Left cardiac atrium (tissue), 4 donors: ENCODE measurements at regions not wholly inside any gene's neighbourhood (a gene's known extent, or its start where the extent isn't known, plus 50 kb on each side); places are given as distances from the start of the nearest gene placed in this dataset.
"Not testable (repeated sequence)": the region's sequence is repeated elsewhere in the genome, so short reads cannot be mapped to it uniquely, and the experiment has no call there.

ENCODE experiments used
- ATAC-seq, 2 donors: fragments of 200-7000 bp; cut with Tn5 transposase; one replicate each; pipeline ENCODE4 v1.9.1; 2020; ENCODE audit warnings: mild to moderate bottlenecking in 2 of 2, moderate library complexity in 2 of 2
- DNase-seq: peaks from one replicate; pipeline ENCODE4 v3.0.0-alpha.2; 2020
- intact Hi-C, 2 donors: fragments of 100-400 bp; cut with DNase I; formaldehyde crosslinking; loops; one replicate each; pipeline versions ENCODE4 v1.14.1 to v1.15.1; 2022 to 2023
- donor health status: DM: no; HTN: yes; CAD: no.
- donor health status: DM: no; HTN: yes; CAD: no; lungs with severe emphysema.
- donor health status: DM: yes; HTN: yes; CAD: no.
- donor health status: Dilated cardiomyopathy.

GRCh38 chr3:40731445-40731844 is 206.7 kb downstream of the ZNF621 start:
- DNase-seq (no peak), ATAC-seq (no peak)
- intact Hi-C loops, result no loop called here

GRCh38 chr3:40736943-40737342 is 212.2 kb downstream of the ZNF621 start:
- intact Hi-C loops, result no loop called here
- no peak for ATAC-seq
- no peak for DNase-seq

- intact Hi-C loops, result no loop called here
- DNase-seq (no peak), ATAC-seq (no peak)
These were observed 212.6 kb downstream of the ZNF621 start for GRCh38 chr3:40737343-40737742.

GRCh38 chr3:40739971-40740370 is 215.2 kb downstream of the ZNF621 start:
- ATAC-seq (no peak), DNase-seq (no peak)
- intact Hi-C loops, result no loop called here

- intact Hi-C loops, result no loop called here
- DNase-seq, result no peak
- ATAC-seq, result peak; percentile 87
These were observed 217.0 kb downstream of the ZNF621 start for GRCh38 chr3:40741729-40742128.

- ATAC-seq, result peak in 1 of 2 donors; percentile 28
- intact Hi-C loops, result no loop called here
- no peak for DNase-seq
These were observed 220.8 kb downstream of the ZNF621 start for GRCh38 chr3:40745381-40746106.

- no peak for ATAC-seq
- intact Hi-C loops, result no loop called here
- no peak for DNase-seq
These were observed 226.9 kb downstream of the ZNF621 start for GRCh38 chr3:40751666-40752065.

GRCh38 chr3:40752492-40752891 is 227.7 kb downstream of the ZNF621 start:
- DNase-seq, result no peak
- ATAC-seq, result no peak
- intact Hi-C loops, result no loop called here

- DNase-seq, result no peak
- no peak for ATAC-seq
- intact Hi-C loops, result no loop called here
These were observed 228.6 kb downstream of the ZNF621 start for GRCh38 chr3:40753291-40753770.

- ATAC-seq (no peak), DNase-seq (no peak)
- intact Hi-C loops, result no loop called here
These were observed 229.2 kb downstream of the ZNF621 start for GRCh38 chr3:40753951-40754350.

GRCh38 chr3:40754994-40755393 is 230.2 kb downstream of the ZNF621 start:
- ATAC-seq, result no peak
- intact Hi-C loops, result no loop called here
- DNase-seq, result no peak

- ATAC-seq, result no peak
- intact Hi-C loops, result no loop called here
- no peak for DNase-seq
These were observed 231.7 kb downstream of the ZNF621 start for GRCh38 chr3:40756500-40756899.

- DNase-seq, ATAC-seq, intact Hi-C loops: not testable (repeated sequence)
These were observed 238.0 kb downstream of the ZNF621 start for GRCh38 chr3:40762771-40763170.

- DNase-seq (no peak), ATAC-seq (no peak)
- intact Hi-C loops, result no loop called here
These were observed 239.0 kb downstream of the ZNF621 start for GRCh38 chr3:40763807-40764206.

GRCh38 chr3:40764747-40765146 is 240.0 kb downstream of the ZNF621 start:
- intact Hi-C loops, result no loop called here
- ATAC-seq, result no peak

GRCh38 chr3:40765884-40766283 is 241.1 kb downstream of the ZNF621 start:
- ATAC-seq (peak; percentile 79 to 93), DNase-seq (no peak)
- intact Hi-C loops, result no loop called here

More at GRCh38 chr3:40764747-40765146, 240.0 kb downstream of the ZNF621 start:
- no peak for DNase-seq

- intact Hi-C loops, result no loop called here
- DNase-seq (no peak), ATAC-seq (no peak)
These were observed 241.6 kb downstream of the ZNF621 start for GRCh38 chr3:40766396-40766795.

- intact Hi-C loops, result no loop called here
- ATAC-seq, result no peak
These were observed 243.3 kb downstream of the ZNF621 start for GRCh38 chr3:40768046-40768445.

GRCh38 chr3:40768536-40768935 is 243.8 kb downstream of the ZNF621 start:
- intact Hi-C loops, result no loop called here
- no peak for DNase-seq
- peak in 1 of 2 donors; percentile 28 for ATAC-seq

More at GRCh38 chr3:40768046-40768445, 243.3 kb downstream of the ZNF621 start:
- no peak for DNase-seq

- no peak for DNase-seq
- intact Hi-C loops, result no loop called here
- peak; percentile 14 to 26 for ATAC-seq
These were observed 245.3 kb downstream of the ZNF621 start for GRCh38 chr3:40770061-40770460.

- intact Hi-C loops, result no loop called here
- DNase-seq (no peak), ATAC-seq (peak; percentile 9 to 59)
These were observed 246.4 kb downstream of the ZNF621 start for GRCh38 chr3:40771112-40771511.
